Epithelial cell of prostate (primary cell): ENCODE measurements at regions not wholly inside any gene's neighbourhood (a gene's known extent, or its start where the extent isn't known, plus 50 kb on each side); places are given as distances from the start of the nearest gene placed in this dataset.

Experiments
- DNase-seq: peaks from one replicate; pipeline ENCODE4 v3.0.0-alpha.2; 2011; ENCODE audit warnings: low read depth, low spot score
- H3K27ac ChIP-seq: fragments of 450-650 bp; 2 replicates; pipeline ENCODE4 v1.5.1; 2017; ENCODE audit warnings: mild to moderate bottlenecking

GRCh38 chr7:20931739-20932138, 145.1 kb upstream of the SP8 start:
- DNase-seq = no peak
- no peak overlapping the region for H3K27ac ChIP-seq

GRCh38 chr7:20932785-20933527, 146.3 kb upstream of the SP8 start:
- H3K27ac ChIP-seq = no peak overlapping the region
- no peak for DNase-seq

DNA sequence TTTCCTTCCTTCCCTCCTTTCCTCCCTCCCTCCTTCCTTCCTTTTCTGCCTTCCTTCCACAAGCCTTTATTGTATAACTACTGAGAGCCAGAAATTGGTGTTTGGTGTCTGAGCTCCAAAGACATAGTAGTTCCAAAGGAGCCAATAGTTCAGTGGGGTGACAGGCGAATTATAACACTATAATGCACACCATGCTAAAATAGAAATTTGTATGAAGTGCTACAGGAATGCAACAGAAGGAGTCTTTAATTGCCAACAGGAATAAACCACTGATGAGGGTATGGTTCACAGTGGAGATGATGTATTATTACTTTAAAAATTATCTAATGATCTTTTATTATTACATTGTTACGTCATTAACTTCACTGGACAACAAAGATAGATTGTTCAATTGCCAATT, 158.8 kb upstream of the SP8 start:
- DNase-seq = no peak

DNA sequence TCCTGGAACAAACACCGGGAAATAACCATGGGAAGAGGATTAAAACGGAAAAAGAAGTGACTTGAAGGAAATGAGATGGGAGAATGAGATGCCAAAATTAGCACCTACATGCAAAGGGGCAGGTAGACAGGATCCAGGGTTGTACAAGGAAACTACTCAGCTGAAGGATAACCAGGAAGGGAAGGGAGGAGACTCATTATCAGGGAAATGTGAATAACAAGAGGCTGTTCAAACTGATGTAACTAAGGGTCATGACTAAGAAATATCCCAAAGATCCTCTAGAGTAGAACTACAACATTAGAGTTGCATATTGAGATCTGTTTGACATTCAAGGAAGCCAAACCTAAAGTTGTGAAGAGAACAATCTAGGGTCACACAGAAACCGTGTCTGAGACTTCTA, 166.2 kb upstream of the SP8 start:
- DNase-seq = no peak
- no peak overlapping the region for H3K27ac ChIP-seq

More for the DNA sequence above, 158.8 kb upstream of the SP8 start:
- no peak overlapping the region for H3K27ac ChIP-seq

DNA sequence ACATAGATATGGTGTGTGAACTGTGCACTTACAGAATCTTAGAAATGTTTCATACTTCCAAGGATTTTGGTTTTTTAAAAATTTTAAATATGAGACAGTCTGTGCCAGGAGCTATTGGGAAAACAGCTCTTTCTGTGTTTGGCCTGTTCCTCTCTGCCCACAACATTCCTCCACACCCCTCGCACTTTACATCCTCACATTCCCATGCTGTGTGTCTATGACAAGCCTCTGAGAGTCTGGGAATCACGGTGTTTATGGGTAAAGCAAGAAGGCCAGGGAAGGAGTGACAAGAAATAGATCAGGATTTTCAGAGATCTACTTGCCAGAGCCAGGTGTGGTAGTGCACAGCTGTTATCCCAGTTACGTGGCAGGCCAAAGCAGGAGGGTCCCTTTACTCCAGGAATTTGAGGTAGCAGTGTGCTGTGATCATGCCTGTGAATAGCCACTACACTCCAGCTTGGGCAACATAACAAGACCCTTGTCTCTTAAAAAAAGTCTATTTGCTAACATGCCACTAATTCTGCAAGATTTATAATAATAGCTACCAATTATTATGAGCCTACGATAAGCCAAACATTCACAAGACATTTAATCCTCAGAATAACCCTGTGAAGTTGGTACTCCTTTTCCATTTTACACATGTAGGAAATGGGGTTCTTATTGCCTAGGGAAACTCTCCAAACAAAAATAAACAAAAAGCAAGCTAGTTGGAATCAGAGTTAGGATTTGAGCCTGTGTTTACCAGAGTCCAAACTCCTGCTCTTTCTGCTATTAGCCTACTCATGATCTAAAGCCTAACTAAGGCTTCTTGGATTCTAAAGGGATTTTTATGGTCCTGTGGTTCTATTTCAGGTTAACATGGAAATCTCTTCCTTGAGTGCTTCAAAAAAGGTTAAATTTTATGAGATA, 168.3 kb upstream of the SP8 start:
- no peak overlapping the region for H3K27ac ChIP-seq
- DNase-seq = no peak

GRCh38 chr7:20958572-20958971, 171.9 kb upstream of the SP8 start:
- DNase-seq = no peak
- H3K27ac ChIP-seq = no peak overlapping the region

GRCh38 chr7:20959281-20959680, 172.6 kb upstream of the SP8 start:
- peak; percentile 64 for DNase-seq
- no peak overlapping the region for H3K27ac ChIP-seq

DNA sequence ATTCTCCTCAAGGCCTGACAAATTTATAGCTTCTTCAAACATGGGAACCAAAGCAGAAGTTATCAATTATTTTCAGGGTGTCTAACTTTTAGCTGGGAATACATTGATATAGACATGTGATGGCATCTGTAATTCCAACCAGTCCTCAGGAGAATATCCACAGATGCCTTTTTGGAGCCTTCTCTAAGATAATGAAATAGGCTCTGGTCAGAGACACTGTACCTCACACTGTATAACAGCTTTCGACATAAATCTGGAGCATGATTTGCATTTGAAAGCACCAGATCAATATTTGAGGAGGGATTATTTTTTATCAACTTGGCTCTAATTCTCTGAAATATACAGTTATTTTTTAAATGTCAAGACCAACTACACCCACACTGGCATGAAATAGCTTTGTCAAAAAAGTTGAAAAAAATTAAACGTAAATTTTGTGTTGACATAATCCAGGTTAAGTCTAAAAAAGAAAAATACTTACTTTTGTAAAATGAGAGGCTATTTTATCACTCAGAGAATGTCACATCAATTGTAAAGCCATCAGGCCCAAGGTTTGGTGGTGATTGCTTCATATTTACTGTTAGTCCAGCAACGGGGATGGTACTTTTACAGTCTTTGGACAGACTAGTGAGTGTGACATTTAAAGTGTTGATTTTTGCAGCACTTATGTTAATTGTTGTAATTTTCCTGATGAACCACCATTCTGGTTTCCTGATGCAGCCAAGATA, 177.0 kb upstream of the SP8 start:
- DNase-seq = no peak
- H3K27ac ChIP-seq = no peak overlapping the region

- no peak overlapping the region for H3K27ac ChIP-seq
- DNase-seq = no peak
These were observed 177.7 kb upstream of the SP8 start for GRCh38 chr7:20964281-20964918.

DNA sequence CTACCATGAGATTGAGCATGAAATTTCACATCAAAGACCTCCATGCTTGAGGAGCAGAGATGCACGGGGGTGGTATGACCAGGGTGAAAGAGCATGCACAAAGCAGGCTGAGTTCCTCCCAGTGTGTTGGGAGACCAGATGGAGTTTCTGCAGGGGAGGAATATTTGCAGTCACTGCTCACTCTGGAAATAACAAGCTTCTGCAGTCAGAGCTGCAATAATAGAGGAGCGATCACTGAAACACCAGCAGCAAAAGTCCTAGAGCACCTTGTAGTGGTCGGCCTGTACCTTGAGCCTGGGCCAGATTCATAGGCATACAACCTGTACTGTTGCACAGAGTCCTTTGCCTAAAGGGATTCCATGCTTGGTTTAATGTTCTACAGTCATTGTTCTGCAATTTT, 184.5 kb upstream of the SP8 start:
- DNase-seq = no peak
- H3K27ac ChIP-seq = no peak overlapping the region

DNA sequence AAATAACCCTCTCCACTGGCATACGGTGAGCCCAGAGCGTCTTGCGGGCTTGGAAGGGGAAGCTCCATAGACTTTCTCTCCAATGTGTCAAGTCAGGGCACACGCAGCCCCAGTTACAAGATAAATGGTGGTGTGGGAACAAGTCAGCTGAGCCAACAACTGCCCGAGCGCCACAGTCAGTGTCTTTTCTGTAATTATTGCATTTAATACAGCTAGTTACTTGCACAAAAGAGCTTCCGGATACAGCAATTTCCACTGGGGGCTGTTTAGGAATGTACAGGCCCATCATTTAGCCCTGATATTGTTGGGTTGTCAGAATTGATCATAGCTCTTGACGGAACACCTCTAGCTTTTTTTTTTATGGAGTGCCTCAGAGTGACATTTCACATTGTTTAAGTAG, 193.5 kb upstream of the SP8 start:
- no peak for DNase-seq
- H3K27ac ChIP-seq = no peak overlapping the region

DNA sequence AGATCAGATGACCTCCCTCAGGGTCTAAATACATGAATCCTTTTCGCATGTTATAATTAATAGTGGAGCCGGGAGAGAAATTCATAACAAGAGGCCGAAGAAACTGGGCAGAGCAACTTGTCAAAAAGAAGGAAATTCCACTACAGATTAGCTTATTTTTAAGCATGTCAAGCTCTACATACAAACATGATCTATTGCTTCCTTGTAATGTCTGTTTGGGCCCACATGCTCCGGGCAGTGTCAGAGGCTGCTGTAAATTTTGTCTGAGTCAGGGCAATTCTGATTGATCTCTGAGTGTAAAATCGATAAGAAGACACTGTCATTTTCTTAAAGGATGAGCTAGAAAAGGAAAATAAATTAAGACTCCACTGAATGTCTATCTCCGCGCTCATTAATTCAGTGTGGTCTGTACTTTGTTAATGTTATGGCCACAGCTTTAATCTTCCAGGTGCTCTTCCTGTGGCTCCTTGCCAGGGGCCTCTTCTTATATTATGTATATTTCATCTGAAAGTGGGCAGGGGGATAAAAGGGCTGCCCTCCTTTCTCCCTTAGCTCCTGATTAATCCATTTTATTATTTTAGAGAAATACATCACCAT, 194.1 kb upstream of the SP8 start:
- DNase-seq = no peak
- H3K27ac ChIP-seq = no peak overlapping the region

GRCh38 chr7:20988340-20988739, 201.7 kb upstream of the SP8 start:
- no peak overlapping the region for H3K27ac ChIP-seq
- no peak for DNase-seq

DNA sequence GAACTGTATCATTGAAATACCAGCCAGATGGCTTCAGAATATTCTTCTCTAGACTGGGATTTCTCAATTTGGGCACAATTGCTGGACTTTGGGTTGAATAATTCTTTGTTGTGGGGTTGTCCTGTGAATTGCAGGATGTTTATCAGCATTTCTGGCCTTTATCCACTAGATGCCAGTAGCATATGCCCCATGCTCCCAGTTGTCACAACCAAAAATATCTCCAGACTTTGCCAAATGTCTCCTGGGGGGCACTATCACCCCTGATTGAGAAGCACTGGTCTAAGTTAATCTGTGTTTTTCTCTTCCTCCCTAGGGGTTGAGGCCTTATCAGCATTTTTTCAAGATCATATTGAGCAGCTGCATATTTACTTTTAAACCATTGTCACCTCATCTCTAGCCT, 204.9 kb upstream of the SP8 start:
- no peak overlapping the region for H3K27ac ChIP-seq
- no peak for DNase-seq

DNA sequence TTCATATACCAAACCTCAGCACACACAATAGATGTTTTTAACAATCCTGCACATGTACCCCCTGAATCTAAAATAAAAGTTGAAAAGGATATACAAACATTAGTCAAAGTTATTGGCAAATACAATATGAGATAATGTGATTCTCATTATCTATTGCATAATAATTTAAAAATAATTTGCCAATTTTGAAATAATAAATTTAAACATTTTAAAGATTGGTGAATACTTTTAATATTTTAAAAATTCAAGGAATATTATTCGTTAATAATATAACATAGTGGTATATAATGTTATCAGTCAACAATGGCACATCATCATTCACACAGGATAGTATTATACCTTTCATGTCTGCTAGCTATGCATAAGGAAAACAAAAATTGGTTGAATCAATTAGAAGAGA, 207.0 kb upstream of the SP8 start:
- no peak for DNase-seq
- no peak overlapping the region for H3K27ac ChIP-seq

- DNase-seq = no peak
- peak overlapping the region; percentile 78 for H3K27ac ChIP-seq
These were observed 211.6 kb upstream of the SP8 start for GRCh38 chr7:20998309-20998708.

- peak overlapping the region; percentile 92 for H3K27ac ChIP-seq
- DNase-seq = peak; percentile 92
These were observed 224.5 kb upstream of the SP8 start for GRCh38 chr7:21011153-21011552.

DNA sequence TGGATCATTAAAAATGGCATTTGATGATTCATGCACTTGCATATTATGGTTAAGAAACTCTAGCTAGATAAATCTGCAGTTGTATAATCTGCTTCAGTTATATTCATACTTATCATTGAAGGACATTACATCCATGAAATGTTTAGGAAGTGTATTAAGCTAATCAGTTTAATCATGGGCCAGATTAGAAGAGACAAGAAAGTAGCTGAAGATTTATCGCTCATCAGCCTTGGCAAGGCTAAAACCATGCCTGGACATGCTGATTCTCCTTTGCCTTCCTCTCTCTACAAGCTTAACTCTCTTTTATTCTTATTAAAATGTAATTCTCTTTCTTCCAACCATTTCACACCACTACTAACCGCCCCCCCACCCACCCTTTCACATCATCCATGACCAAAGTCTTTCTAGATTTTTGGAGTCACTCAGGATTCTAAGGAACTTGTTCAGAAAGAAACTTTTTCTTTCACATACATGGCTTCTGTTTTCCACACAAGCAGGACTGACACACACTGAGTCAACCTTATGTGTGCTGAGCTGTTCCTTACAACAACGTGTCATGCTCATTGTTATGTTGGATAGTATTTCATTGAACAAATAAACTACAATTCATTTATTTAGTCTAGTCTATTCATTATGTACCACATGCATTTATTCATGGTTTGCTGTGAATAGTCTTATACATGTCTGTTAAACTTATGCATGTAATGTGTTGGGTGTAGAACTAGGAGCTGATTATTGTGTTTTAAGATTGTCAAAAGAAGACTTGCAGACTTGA, 227.3 kb upstream of the SP8 start:
- H3K27ac ChIP-seq = peak overlapping the region; percentile 92
- peak; percentile 79 for DNase-seq

DNA sequence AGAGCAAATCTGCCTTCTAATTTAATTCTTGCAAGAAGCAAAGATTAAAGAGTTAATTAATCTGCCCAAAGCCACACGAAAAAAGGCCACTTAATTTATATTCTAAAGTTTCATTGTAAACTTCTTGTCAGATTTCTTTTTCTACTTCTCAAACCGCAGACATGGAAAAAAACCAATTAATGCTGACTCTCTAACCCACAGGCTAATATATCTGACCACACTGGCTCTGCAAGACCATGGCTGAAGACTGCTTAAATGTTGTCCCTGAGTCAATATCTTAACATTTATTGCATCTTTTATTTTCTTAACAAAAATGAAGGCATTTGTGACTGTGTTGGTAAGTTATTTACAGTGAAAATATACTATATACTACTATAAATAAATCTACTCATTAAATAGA, 234.0 kb upstream of the SP8 start:
- no peak for DNase-seq
- H3K27ac ChIP-seq = no peak overlapping the region
